Inferior parietal cortex (tissue), 1 donor: ENCODE measurements at regions not wholly inside any gene's neighbourhood (a gene's known extent, or its start where the extent isn't known, plus 50 kb on each side); places are given as distances from the start of the nearest gene placed in this dataset.
"Not testable (repeated sequence)": the region's sequence is repeated elsewhere in the genome, so short reads cannot be mapped to it uniquely, and the experiment has no call there.

Experiments
- DNase-seq: peaks from one replicate; pipeline ENCODE4 v3.0.0-alpha.2; 2016; ENCODE audit errors: extremely low spot score

DNA sequence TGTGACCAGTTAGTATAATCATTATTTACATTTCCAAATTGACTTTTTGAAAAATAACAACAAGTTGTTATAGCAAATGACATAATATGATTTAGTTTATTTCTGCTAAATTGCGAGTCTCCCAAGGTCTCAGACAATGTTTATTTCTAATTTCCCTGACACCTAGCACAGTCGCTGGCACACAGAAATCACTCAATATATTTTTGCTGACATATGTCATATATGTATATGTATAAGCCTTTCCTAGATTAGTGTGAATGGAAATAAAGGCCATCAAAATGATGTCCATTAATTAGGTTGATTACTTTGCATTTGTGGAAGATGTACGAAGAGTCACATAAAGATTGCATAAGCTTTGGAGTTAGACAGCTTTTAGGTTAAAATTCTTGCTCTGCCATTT, 136.7 kb upstream of the CDH2 start:
- DNase-seq, result no peak

DNA sequence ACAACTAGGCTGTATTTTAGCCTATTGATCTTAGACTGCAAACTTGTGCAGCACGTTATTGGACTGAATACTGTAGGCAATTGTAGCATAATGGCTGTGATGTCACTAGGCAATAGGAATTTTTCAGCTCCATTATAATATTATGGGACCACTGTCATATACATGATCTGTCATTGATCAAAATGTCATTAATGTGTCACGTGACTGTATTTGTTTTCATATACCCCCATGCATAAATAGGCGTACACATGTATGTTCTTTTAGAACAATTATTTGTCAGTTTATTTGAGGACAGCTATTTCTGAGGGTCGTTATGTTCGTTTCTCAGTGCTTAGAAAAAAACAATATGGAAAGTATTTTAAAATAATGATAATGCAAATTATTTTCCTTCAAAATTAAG, 111.9 kb upstream of the CDH2 start:
- no peak for DNase-seq

DNA sequence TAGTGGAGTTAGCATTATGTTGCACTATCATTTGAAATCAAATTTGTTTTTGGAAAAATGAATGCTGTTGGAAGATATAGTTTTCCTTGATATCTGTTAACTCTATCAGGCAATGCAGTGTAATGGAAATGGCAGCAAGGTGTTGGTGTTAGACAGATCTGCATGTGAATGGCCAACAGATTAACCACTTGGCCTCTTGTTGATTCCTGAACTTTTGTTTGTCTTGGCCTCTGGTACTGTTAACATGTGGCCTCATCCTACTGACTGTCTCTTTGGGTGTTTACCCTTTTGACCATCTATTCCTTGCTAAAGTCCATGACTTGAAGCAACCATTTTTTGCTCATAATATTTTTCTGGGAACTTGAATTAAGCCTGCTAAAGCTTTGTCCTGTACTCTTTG, 110.2 kb upstream of the CDH2 start:
- no peak for DNase-seq

GRCh38 chr18:28284132-28284531, 107.2 kb upstream of the CDH2 start:
- no peak for DNase-seq

- DNase-seq, result no peak
These were observed 104.5 kb upstream of the CDH2 start for GRCh38 chr18:28281400-28281799.

- DNase-seq, result no peak
These were observed 92.8 kb upstream of the CDH2 start for GRCh38 chr18:28269750-28270149.

- DNase-seq, result no peak
These were observed 91.1 kb upstream of the CDH2 start for GRCh38 chr18:28267878-28268625.

DNA sequence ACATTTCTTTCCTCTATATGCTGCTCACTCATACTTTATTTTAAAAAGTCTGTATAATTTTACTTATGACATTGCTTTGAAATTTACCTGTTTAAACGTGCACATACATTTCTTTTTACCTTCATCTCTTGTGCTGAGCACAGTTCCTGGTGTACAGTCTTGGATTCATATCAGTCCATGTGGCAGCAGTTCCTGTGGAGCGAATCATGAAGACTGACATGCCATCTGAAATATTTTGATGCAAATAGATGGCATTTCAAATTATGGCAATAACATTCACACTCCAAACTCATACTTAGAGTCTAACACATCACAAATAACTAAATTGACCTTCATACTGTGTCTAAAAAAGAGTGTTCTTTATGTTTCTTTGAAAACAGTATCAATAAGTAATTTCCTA, 90.3 kb upstream of the CDH2 start:
- no peak for DNase-seq

GRCh38 chr18:28256166-28256565, 79.2 kb upstream of the CDH2 start:
- no peak for DNase-seq

DNA sequence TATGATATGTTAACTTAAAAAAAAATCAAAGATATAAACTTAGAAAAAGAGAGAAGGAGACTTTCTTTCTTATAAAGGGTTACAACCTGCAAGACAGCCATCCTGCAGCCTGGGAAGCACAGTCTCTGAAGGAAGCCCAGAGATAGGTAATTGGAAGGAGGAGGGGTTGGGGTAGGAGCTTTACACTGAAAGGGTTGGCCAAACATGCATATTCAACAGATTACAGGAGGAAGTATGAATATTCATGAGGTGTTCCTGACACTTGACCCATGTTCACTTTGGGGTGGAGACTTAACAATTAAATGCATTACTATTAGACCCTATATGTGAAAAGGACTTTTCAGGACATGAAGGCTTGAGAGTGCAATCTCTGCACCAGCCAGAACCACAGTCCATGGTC, 71.7 kb upstream of the CDH2 start:
- no peak for DNase-seq

DNA sequence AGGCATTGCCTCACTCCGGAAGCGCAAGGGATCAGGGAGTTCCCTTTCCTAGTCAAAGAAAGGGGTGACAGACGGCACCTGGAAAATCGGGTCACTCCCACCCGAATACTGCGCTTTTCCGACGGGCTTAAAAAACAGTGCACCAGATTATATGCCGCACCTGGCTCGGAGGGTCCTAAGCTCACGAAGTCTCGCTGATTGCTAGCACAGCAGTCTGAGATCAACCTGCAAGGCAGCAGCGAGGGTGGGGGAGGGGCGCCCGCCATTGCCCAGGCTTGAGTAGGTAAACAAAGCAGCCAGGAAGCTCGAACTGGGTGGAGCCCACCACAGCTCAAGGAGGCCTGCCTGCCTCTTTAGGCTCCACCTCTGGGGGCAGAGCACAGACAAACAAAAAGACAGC, 63.7 kb upstream of the CDH2 start:
- DNase-seq, result not testable (repeated sequence)

DNA sequence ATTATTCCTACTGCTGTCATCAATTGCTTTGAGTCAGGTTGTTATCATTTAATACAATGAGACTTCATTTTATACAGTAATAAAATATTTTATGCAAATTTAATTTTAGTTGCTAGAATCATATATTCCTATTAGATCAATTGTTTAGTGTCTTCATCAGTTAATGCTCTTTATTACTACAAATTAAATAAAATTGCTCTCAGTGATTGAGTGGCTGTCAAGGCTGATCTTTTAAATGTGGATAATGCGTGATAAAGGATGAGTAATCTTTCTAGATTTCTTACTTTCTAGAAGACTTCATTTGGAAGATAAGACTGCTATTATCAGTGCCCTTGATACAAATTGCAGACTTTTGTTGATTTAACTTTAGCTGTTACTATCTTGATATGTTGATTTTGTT, 59.6 kb upstream of the CDH2 start:
- no peak for DNase-seq
